ENCODE measurements at regions not wholly inside any gene's neighbourhood (a gene's known extent, or its start where the extent isn't known, plus 50 kb on each side); places are given as distances from the start of the nearest gene placed in this dataset.

DNA sequence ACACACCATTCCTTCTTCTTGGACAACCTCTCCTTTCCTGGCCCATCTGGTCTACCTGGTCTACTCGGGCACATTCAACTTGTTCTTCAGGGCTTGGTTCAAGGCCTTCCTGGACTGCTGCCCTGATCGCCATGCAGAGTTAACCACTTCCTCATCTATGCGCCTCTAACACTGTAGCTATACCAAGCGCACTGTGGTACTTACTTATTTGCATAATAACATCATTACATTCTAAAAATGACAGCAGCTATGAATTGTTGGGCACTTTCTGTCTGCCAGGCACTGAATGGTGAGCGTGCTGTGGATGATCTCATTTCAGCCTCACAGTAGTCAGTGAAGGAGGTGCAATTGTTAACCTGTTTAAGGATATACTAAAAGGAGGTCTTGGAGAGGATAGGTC is 66.9 kb upstream of the SDK2 start:
- Histone ChIP-seq H3K27ac (ENCODE audit: low read length) (no peak overlapping the region), H3K27me3 (ENCODE audit: low read depth, low read length) (peaks cover 7% of the 10 kb centered on the region; the same call in 1 of the 2 replicates), H3K9ac (ENCODE audit: low read length) (no peak overlapping the region), H3K9me3 (ENCODE audit: insufficient read depth, low read length) (no peaks in the 10 kb centered on the region), H3K79me2 (ENCODE audit: low read length) (no peaks in the 10 kb centered on the region), H4K20me1 (ENCODE audit: insufficient read depth, low read length) (no peaks in the 10 kb centered on the region), H3K4me1 (ENCODE audit: low read length) (0 out of 2 replicates have a peak, but pooled peaks cover 2% of the 10 kb centered on the region), H2AFZ (ENCODE audit: low read depth, low read length) (no peak overlapping the region), H3K4me2 (ENCODE audit: low read length) (no peak overlapping the region; the same call in 1 of the 2 replicates), H3K4me3 (ENCODE audit: low read length) (no peak overlapping the region), H3K36me3 (replicated peaks; ENCODE audit: low read depth, low read length) (no peaks in the 10 kb centered on the region)
- TF ChIP-seq CTCF (IDR thresholded peaks at IDR 0.05; ENCODE audit: low read depth, low read length), result no peak
- no peak for TF ChIP-seq EZH2phosphoT487 (IDR thresholded peaks at IDR 0.05; ENCODE audit: low read depth)

DNA sequence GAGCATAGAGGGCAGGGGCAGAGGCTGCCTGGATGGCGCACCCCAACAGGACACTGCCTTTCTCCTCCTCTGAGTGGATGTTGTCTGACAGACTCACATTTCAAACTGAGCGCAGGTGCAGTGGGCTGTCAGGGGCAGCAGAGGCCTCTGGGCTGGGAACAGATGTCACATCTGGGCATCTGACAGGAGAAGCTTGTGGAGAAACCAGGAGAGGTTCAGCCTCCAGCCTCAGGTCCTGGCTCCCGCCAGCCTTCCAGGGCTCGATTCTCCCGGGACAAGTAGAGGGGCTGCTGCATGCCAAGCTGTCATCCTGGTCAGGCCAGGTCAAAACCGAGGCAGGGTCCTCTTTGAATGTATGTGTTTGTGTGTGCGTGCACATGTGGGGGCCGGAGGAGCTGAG is 67.7 kb upstream of the SDK2 start:
- Histone ChIP-seq H3K9me3 (ENCODE audit: insufficient read depth, low read length) (no peaks in the 10 kb centered on the region), H3K79me2 (ENCODE audit: low read length) (no peaks in the 10 kb centered on the region), H3K27ac (ENCODE audit: low read length) (no peak overlapping the region), H3K36me3 (replicated peaks; ENCODE audit: low read depth, low read length) (no peaks in the 10 kb centered on the region), H3K4me2 (ENCODE audit: low read length) (no peak overlapping the region), H3K4me3 (ENCODE audit: low read length) (no peak overlapping the region), H3K27me3 (ENCODE audit: low read depth, low read length) (peaks cover 7% of the 10 kb centered on the region; the same call in 1 of the 2 replicates), H2AFZ (ENCODE audit: low read depth, low read length) (no peak overlapping the region), H3K4me1 (ENCODE audit: low read length) (0 out of 2 replicates have a peak, but pooled peaks cover 2% of the 10 kb centered on the region), H4K20me1 (ENCODE audit: insufficient read depth, low read length) (no peaks in the 10 kb centered on the region), H3K9ac (ENCODE audit: low read length) (no peak overlapping the region)
- TF ChIP-seq CTCF (IDR thresholded peaks at IDR 0.05; ENCODE audit: low read depth, low read length) (no peak), EZH2phosphoT487 (IDR thresholded peaks at IDR 0.05; ENCODE audit: low read depth) (no peak)

- no peak overlapping the region for H3K9ac ChIP-seq (ENCODE audit: low read length)
- H3K4me2 ChIP-seq (ENCODE audit: low read length), result no peak overlapping the region
- 0 out of 2 replicates have a peak, but pooled peaks cover 7% of the 10 kb centered on the region for H3K27me3 ChIP-seq (ENCODE audit: low read depth, low read length)
- no peaks in the 10 kb centered on the region for H3K36me3 ChIP-seq (replicated peaks; ENCODE audit: low read depth, low read length)
- TF ChIP-seq CTCF (IDR thresholded peaks at IDR 0.05; ENCODE audit: low read depth, low read length), result no peak
- no peak for TF ChIP-seq EZH2phosphoT487 (IDR thresholded peaks at IDR 0.05; ENCODE audit: low read depth)
- H3K79me2 ChIP-seq (ENCODE audit: low read length), result no peaks in the 10 kb centered on the region
- H3K27ac ChIP-seq (ENCODE audit: low read length), result no peak overlapping the region
- H3K9me3 ChIP-seq (ENCODE audit: insufficient read depth, low read length), result no peaks in the 10 kb centered on the region
- no peak overlapping the region for H3K4me3 ChIP-seq (ENCODE audit: low read length)
- no peak overlapping the region for H2AFZ ChIP-seq (ENCODE audit: low read depth, low read length)
- 0 out of 2 replicates have a peak, but pooled peaks cover 2% of the 10 kb centered on the region for H3K4me1 ChIP-seq (ENCODE audit: low read length)
- H4K20me1 ChIP-seq (ENCODE audit: insufficient read depth, low read length), result no peaks in the 10 kb centered on the region
Observed at GRCh38 chr17:73713136-73713535, 68.9 kb upstream of the SDK2 start.

DNA sequence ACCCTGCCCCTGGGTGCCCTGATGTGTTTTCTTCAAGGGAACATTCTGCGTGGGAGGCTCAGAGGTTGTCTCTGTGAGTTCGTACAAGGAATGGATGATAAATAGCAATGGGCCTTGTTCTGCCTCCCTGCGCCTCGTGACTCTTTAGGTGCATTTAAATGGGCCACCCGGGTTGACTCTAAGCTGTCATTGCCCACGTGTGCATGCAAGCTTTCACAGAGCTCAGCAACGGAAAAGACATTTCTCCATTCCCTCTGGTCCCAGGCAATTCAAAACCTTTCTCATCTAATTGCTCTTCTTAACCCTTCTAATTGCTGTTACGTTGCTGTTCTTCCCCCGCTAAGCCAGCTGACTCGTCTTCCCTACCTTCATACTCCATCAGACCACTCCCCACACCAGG is 71.5 kb upstream of the SDK2 start:
- no peak for TF ChIP-seq CTCF (IDR thresholded peaks at IDR 0.05; ENCODE audit: low read depth, low read length)
- no peak for TF ChIP-seq EZH2phosphoT487 (IDR thresholded peaks at IDR 0.05; ENCODE audit: low read depth)
- H2AFZ ChIP-seq (ENCODE audit: low read depth, low read length), result no peak overlapping the region
- H3K9me3 ChIP-seq (ENCODE audit: insufficient read depth, low read length), result no peaks in the 10 kb centered on the region
- 0 out of 2 replicates have a peak, but pooled peaks cover 2% of the 10 kb centered on the region for H3K4me1 ChIP-seq (ENCODE audit: low read length)
- H3K36me3 ChIP-seq (replicated peaks; ENCODE audit: low read depth, low read length), result no peaks in the 10 kb centered on the region
- H3K27ac ChIP-seq (ENCODE audit: low read length), result no peak overlapping the region
- H3K79me2 ChIP-seq (ENCODE audit: low read length), result no peaks in the 10 kb centered on the region
- peaks cover 11% of the 10 kb centered on the region for H3K27me3 ChIP-seq (ENCODE audit: low read depth, low read length)
- no peaks in the 10 kb centered on the region for H4K20me1 ChIP-seq (ENCODE audit: insufficient read depth, low read length)
- H3K4me3 ChIP-seq (ENCODE audit: low read length), result no peak overlapping the region
- no peak overlapping the region for H3K4me2 ChIP-seq (ENCODE audit: low read length)
- H3K9ac ChIP-seq (ENCODE audit: low read length), result no peak overlapping the region

Data from OCI-LY3 (cell line).